PC-9 (cell line): ENCODE measurements at regions not wholly inside any gene's neighbourhood (a gene's known extent, or its start where the extent isn't known, plus 50 kb on each side); places are given as distances from the start of the nearest gene placed in this dataset.

Experiments
- BruUV-seq: library from RNA; stranded (reverse); fragments of 400-500 nt; replicated peaks from 2 replicates; lab custom pipeline; 2021; lab: Mats Ljungman, UMichigan
- CTCF ChIA-PET: fragments of 300-600 bp; sonication (Branson Sonifier 250); formaldehyde crosslinking; loops from one replicate; lab custom pipeline; 2022; ENCODE audit warnings: antibody characterized with exemption; lab: Charles Lee
- POLR2A ChIA-PET: fragments of 300-600 bp; sonication (Branson Sonifier 250); formaldehyde crosslinking; loops from one replicate; lab custom pipeline; 2022; ENCODE audit warnings: antibody characterized with exemption; ENCODE audit not compliant: unreplicated experiment; lab: Charles Lee
- DNase-seq, 2 experiments: peaks; one replicate each; pipeline versions ENCODE4 v3.0.0 to v3.0.0-alpha.2; 2015 to 2022; ENCODE audit warnings: mixed read lengths in 1 of 2
- H2AFZ ChIP-seq: fragments of 200-600 bp; sonication (generic); 2 replicates; pipeline ENCODE4 v1.8.1; 2017; ENCODE audit warnings: antibody characterized with exemption
- H3F3A ChIP-seq: fragments of 200-600 bp; sonication (generic); 2 replicates; pipeline ENCODE4 v1.8.1; 2017; ENCODE audit warnings: antibody characterized with exemption, mild to moderate bottlenecking, low read depth; ENCODE audit not compliant: insufficient read depth
- H3K27ac ChIP-seq: fragments of 200-600 bp; sonication (generic); 2 replicates; pipeline ENCODE4 v1.6.1; 2016; ENCODE audit warnings: mixed run types
- H3K27me3 ChIP-seq: fragments of 200-600 bp; sonication (generic); 2 replicates; pipeline ENCODE4 v1.6.1; 2016; ENCODE audit warnings: low read depth, mixed run types; ENCODE audit not compliant: insufficient read depth
- H3K36me3 ChIP-seq: fragments of 200-600 bp; sonication (generic); 2 replicates; pipeline ENCODE4 v1.6.1; 2016; ENCODE audit warnings: low read depth, mixed run types
- H3K4me1 ChIP-seq: fragments of 200-600 bp; sonication (generic); replicated peaks from 2 replicates; pipeline ENCODE4 v1.6.1; 2016; ENCODE audit warnings: mixed run types; ENCODE audit not compliant: insufficient read depth
- H3K4me2 ChIP-seq: fragments of 200-600 bp; sonication (generic); 2 replicates; pipeline ENCODE4 v1.6.1; 2017; ENCODE audit warnings: mixed run types
- H3K4me3 ChIP-seq: fragments of 200-600 bp; sonication (generic); 2 replicates; pipeline ENCODE4 v1.6.1; 2016; ENCODE audit warnings: mixed run types
- H3K79me2 ChIP-seq: fragments of 200-600 bp; sonication (generic); 2 replicates; pipeline ENCODE4 v1.6.1; 2017; ENCODE audit warnings: low read depth, mixed run types
- H3K9me2 ChIP-seq: fragments of 200-600 bp; sonication (generic); 2 replicates; pipeline ENCODE4 v1.8.1; 2017; ENCODE audit warnings: mild to moderate bottlenecking; ENCODE audit not compliant: insufficient read depth
- H3K9me3 ChIP-seq: fragments of 200-600 bp; sonication (generic); 2 replicates; pipeline ENCODE4 v1.8.1; 2016; ENCODE audit warnings: low read depth; ENCODE audit not compliant: insufficient read depth
- H4K20me1 ChIP-seq: fragments of 200-600 bp; sonication (generic); 2 replicates; pipeline ENCODE4 v1.8.1; 2017; ENCODE audit not compliant: insufficient read depth
- CTCF ChIP-seq: fragments of 200-600 bp; sonication (generic); conservative IDR thresholded peaks from 2 replicates; pipeline ENCODE4 v1.6.1; 2017; ENCODE audit warnings: mixed run types, antibody characterized with exemption, mild to moderate bottlenecking, moderate library complexity
- EZH2 ChIP-seq: fragments of 200-600 bp; sonication (generic); IDR thresholded peaks from 2 replicates; pipeline ENCODE4 v1.8.0; 2017; ENCODE audit warnings: antibody characterized with exemption, low read depth
- intact Hi-C: fragments of 100-400 bp; cut with micrococcal nuclease; formaldehyde crosslinking; loops from one replicate; pipeline ENCODE4 v1.10.0; 2022; ENCODE audit not compliant: unreplicated experiment

GRCh38 chr3:194019398-194020165, 116.4 kb upstream of the HES1 start:
- Histone ChIP-seq H3K4me1 (peaks cover 14% of the 10 kb centered on the region), H3K4me2 (no peak overlapping the region), H3K4me3 (no peak overlapping the region), H3K27me3 (no peaks in the 10 kb centered on the region), H3K27ac (no peak overlapping the region), H3F3A (0 out of 2 replicates have a peak, but pooled peaks cover 8% of the 10 kb centered on the region), H3K9me2 (no peaks in the 10 kb centered on the region), H3K79me2 (no peaks in the 10 kb centered on the region), H3K36me3 (no peaks in the 10 kb centered on the region), H3K9me3 (no peaks in the 10 kb centered on the region), H4K20me1 (no peaks in the 10 kb centered on the region), H2AFZ (no peak overlapping the region)
- no peak for DNase-seq
- ChIA-PET POLR2A (no interaction called here), CTCF (no interaction called here)
- intact Hi-C loops = no loop called here
- TF ChIP-seq EZH2 (no peak), CTCF (no peak)
- BruUV-seq = no TSS peak

GRCh38 chr3:194022052-194022451, 113.9 kb upstream of the HES1 start:
- no TSS peak for BruUV-seq
- Histone ChIP-seq H4K20me1 (no peaks in the 10 kb centered on the region), H3K36me3 (no peaks in the 10 kb centered on the region), H3F3A (0 out of 2 replicates have a peak, but pooled peaks cover 8% of the 10 kb centered on the region), H3K9me3 (no peaks in the 10 kb centered on the region), H3K27ac (no peak overlapping the region), H3K4me1 (peaks cover 14% of the 10 kb centered on the region), H3K9me2 (no peaks in the 10 kb centered on the region), H3K4me3 (no peak overlapping the region), H3K27me3 (no peaks in the 10 kb centered on the region), H3K79me2 (no peaks in the 10 kb centered on the region), H3K4me2 (no peak overlapping the region), H2AFZ (no peak overlapping the region)
- intact Hi-C loops = loop anchor here (2.0 kb wide), 1 partner anchor 15 kb away; no protein-coding TSS in a partner anchor
- no peak for TF ChIP-seq CTCF
- TF ChIP-seq EZH2 = no peak
- DNase-seq = no peak
- CTCF ChIA-PET = no interaction called here
- POLR2A ChIA-PET = interaction anchor here (0.6 kb wide), 1 partner anchor 118 kb away, joined by 6 read pairs; no protein-coding TSS in a partner anchor

- BruUV-seq = no TSS peak
- Histone ChIP-seq H2AFZ (no peak overlapping the region), H3K4me2 (0 out of 2 replicates have a peak overlapping the region, but pooled peaks have one; percentile 7), H4K20me1 (no peaks in the 10 kb centered on the region), H3F3A (0 out of 2 replicates have a peak, but pooled peaks cover 8% of the 10 kb centered on the region), H3K27me3 (no peaks in the 10 kb centered on the region), H3K9me3 (no peaks in the 10 kb centered on the region), H3K36me3 (no peaks in the 10 kb centered on the region), H3K4me3 (no peak overlapping the region), H3K27ac (no peak overlapping the region), H3K4me1 (peaks cover 14% of the 10 kb centered on the region), H3K79me2 (no peaks in the 10 kb centered on the region), H3K9me2 (no peaks in the 10 kb centered on the region)
- no peak for TF ChIP-seq CTCF
- TF ChIP-seq EZH2 = no peak
- ChIA-PET CTCF (interaction anchor here (0.8 kb wide), 1 partner anchor 20 kb away, joined by 4 read pairs; no protein-coding TSS in a partner anchor), POLR2A (no interaction called here)
- DNase-seq = peak in 1 of 2 experiments; percentile 53
- intact Hi-C loops = loop anchor here (2.0 kb wide), 1 partner anchor 16 kb away; no protein-coding TSS in a partner anchor
Observed at GRCh38 chr3:194022816-194023215, 113.1 kb upstream of the HES1 start.
